Tibial artery (tissue), 4 donors: ENCODE measurements at regions not wholly inside any gene's neighbourhood (a gene's known extent, or its start where the extent isn't known, plus 50 kb on each side); places are given as distances from the start of the nearest gene placed in this dataset.

ENCODE experiments used
- DNase-seq, 2 donors: peaks; one replicate each; pipeline ENCODE4 v3.0.0-alpha.2; 2019
- H3K27ac ChIP-seq, 2 donors: fragments of 200-600 bp; sonication (generic) in 1 of 2; 1 replicate in 1 of 2; 2 replicates in 1 of 2; pipeline ENCODE4 v1.5.1; 2018 to 2019; ENCODE audit warnings: mild to moderate bottlenecking in 1 of 2
- H3K27me3 ChIP-seq, 2 donors: fragments of 200-600 bp; sonication (generic) in 1 of 2; one replicate each; pipeline versions ENCODE4 v1.5.1 to v1.6.0; 2016 to 2019
- H3K36me3 ChIP-seq, 3 donors: fragments of 200-600 bp; sonication (generic) in 2 of 3; one replicate each; pipeline ENCODE4 v1.5.1; 2016 to 2019; ENCODE audit warnings: mild to moderate bottlenecking in 2 of 3
- H3K4me1 ChIP-seq, 4 donors: fragments of 200-600 bp; sonication (generic) in 2 of 4; 1 replicate in 3 of 4; 2 replicates in 1 of 4; pipeline ENCODE4 v1.5.1; 2016 to 2019
- H3K4me3 ChIP-seq, 2 donors: fragments of 200-600 bp; sonication (generic) in 1 of 2; 1 replicate in 1 of 2; 2 replicates in 1 of 2; pipeline ENCODE4 v1.5.1; 2018 to 2019; ENCODE audit warnings: mild to moderate bottlenecking in 2 of 2
- H3K9me3 ChIP-seq, 3 donors: fragments of 200-600 bp; sonication (generic) in 1 of 3; one replicate each; pipeline ENCODE4 v1.5.1; 2016 to 2019
- intact Hi-C: fragments of 100-400 bp; cut with DNase I; formaldehyde crosslinking; loops from one replicate; pipeline ENCODE4 v1.15.0; 2023; ENCODE audit warnings: low total_unique reads
- TF ChIP-seq, protein P1 (sequence below), 2 experiments: fragments of 200-600 bp in 1 of 2; fragments of 450-650 bp in 1 of 2; IDR thresholded peaks; one replicate each; pipeline ENCODE4 v1.5.1; 2017 to 2019; ENCODE audit warnings: antibody characterized with exemption in 2 of 2, mild to moderate bottlenecking in 1 of 2, moderate library complexity in 1 of 2

DNA sequence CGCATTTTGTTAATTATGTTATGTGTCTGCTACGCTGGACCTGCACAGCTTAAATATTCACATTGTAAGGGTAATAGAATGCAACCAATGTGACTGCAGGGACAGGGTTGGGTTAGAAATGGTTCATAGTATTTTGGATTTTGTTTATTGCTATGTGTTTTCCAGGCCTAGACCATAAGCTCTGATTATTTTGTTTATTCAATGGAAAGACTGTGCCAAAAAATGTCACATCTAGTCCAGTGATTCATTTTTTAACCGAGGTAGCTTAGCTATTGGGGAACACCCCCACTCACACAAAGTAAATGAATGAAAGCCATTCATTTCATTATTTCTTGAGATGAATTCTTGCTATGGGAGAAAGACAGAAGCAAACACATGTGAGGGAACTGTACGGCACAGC lies 516.5 kb upstream of the ANKRD30A start:
- no peak for DNase-seq
- no peak overlapping the region for H3K27ac ChIP-seq
- no peaks in the 10 kb centered on the region for H3K27me3 ChIP-seq
- TF ChIP-seq, protein P1, sequence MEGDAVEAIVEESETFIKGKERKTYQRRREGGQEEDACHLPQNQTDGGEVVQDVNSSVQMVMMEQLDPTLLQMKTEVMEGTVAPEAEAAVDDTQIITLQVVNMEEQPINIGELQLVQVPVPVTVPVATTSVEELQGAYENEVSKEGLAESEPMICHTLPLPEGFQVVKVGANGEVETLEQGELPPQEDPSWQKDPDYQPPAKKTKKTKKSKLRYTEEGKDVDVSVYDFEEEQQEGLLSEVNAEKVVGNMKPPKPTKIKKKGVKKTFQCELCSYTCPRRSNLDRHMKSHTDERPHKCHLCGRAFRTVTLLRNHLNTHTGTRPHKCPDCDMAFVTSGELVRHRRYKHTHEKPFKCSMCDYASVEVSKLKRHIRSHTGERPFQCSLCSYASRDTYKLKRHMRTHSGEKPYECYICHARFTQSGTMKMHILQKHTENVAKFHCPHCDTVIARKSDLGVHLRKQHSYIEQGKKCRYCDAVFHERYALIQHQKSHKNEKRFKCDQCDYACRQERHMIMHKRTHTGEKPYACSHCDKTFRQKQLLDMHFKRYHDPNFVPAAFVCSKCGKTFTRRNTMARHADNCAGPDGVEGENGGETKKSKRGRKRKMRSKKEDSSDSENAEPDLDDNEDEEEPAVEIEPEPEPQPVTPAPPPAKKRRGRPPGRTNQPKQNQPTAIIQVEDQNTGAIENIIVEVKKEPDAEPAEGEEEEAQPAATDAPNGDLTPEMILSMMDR (IDR thresholded peaks at IDR 0.05), result no peak
- no peak overlapping the region for H3K4me3 ChIP-seq
- intact Hi-C loops, result no loop called here
- no peaks in the 10 kb centered on the region for H3K36me3 ChIP-seq
- H3K4me1 ChIP-seq, result no peaks in the 10 kb centered on the region
- H3K9me3 ChIP-seq, result no peaks in the 10 kb centered on the region

DNA sequence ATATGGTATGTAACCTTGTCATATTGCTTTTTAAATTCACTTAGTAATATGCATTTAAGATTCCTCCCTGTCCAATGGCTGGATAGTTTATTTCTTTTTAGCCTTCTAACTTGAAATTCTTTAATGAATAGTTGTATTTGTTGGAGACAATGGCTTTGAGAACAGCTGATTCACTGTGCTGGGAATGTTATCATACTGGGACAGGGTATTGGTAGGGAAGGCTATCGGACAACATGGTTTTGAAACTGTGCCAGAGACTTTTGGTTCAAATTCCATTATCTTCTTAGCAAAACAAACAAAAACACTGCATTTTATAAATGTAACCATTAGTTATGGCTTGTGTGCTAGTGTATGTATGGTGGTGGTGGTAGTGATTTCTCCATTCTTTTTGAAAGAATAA lies 517.1 kb upstream of the ANKRD30A start:
- Histone ChIP-seq H3K27ac (no peak overlapping the region), H3K4me1 (no peaks in the 10 kb centered on the region), H3K36me3 (no peaks in the 10 kb centered on the region), H3K27me3 (no peaks in the 10 kb centered on the region), H3K4me3 (no peak overlapping the region), H3K9me3 (no peaks in the 10 kb centered on the region)
- intact Hi-C loops, result no loop called here
- TF ChIP-seq, protein P1 (IDR thresholded peaks at IDR 0.05), result no peak
- DNase-seq, result no peak

DNA sequence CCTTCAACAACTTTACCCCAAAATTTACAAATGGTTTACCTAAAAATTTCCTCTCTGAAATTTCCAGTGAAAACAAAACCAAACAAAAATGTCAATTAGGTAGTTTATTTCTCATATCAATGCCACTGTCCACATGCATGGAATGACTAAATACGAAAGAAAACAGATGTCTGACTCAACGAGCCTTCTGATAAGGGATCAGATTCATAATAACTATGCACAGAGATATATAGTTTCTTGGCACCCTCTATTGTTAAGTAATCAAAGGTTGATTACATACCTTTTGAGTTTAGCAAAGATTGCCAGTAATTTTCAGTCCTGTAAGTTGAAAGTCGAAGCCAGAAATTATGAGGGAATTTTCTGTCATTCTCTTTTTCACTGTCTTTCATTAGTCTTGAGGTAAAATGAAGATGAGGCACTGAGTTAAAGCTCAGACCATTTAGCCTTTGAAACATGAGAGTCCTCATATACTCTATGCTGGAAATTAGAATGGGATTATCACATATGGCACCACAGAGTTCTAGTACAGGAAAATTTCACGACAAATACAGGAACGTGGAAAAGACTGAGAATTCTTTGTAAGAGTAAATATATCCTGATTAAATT lies 519.1 kb upstream of the ANKRD30A start:
- TF ChIP-seq, protein P1 (IDR thresholded peaks at IDR 0.05), result no peak
- Histone ChIP-seq H3K4me3 (no peak overlapping the region), H3K4me1 (peaks cover 0 to 4% (median 0%) of the 10 kb centered on the region in 4 donors), H3K27me3 (no peaks in the 10 kb centered on the region), H3K9me3 (no peaks in the 10 kb centered on the region), H3K27ac (no peak overlapping the region), H3K36me3 (no peaks in the 10 kb centered on the region)
- no peak for DNase-seq
- intact Hi-C loops, result no loop called here

DNA sequence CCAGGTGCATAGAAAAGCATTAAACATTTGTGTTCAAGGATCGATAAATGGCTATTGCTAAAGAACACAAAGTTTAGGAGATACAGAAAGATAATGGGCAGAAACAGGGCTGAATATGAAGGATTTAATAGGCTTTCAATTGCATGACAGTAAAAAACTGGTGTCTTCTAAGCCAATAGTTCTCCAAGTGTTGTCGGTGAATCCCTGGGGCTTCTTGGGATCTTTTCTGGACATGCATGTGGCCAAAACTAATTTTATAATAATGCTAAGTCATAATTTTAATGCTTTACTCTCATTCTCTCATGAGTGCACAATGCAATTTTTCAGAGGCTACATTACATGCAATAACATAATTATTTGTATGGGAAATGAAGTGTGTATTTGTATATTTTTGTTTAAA lies 521.1 kb upstream of the ANKRD30A start:
- TF ChIP-seq, protein P1 (IDR thresholded peaks at IDR 0.05), result no peak
- Histone ChIP-seq H3K9me3 (no peaks in the 10 kb centered on the region), H3K27ac (no peak overlapping the region), H3K27me3 (no peaks in the 10 kb centered on the region), H3K36me3 (no peaks in the 10 kb centered on the region), H3K4me3 (no peak overlapping the region), H3K4me1 (peaks cover 0 to 4% (median 0%) of the 10 kb centered on the region in 4 donors)
- intact Hi-C loops, result no loop called here
- DNase-seq, result no peak

DNA sequence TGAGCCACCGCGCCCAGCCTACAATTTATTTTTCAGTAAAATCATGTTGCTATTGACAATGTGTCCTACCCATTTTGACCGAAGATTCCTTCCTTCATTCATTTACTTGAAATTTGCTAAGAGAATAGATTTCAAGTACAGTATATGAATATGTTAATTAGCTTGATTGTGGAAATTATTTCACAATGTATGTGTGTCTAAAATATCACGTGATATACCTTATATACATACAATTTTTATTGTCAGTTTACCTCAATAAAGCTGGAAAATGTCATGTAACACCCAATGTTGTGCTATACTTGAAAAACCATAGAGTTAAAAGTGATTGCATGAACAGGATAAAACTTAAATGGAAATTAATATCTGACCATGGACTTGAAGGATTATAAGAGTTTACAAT lies 521.7 kb upstream of the ANKRD30A start:
- H3K27ac ChIP-seq, result no peak overlapping the region
- TF ChIP-seq, protein P1 (IDR thresholded peaks at IDR 0.05), result no peak
- intact Hi-C loops, result no loop called here
- peaks cover 0 to 4% (median 0%) of the 10 kb centered on the region in 4 donors for H3K4me1 ChIP-seq
- H3K4me3 ChIP-seq, result no peak overlapping the region
- no peaks in the 10 kb centered on the region for H3K9me3 ChIP-seq
- no peaks in the 10 kb centered on the region for H3K36me3 ChIP-seq
- DNase-seq, result no peak
- no peaks in the 10 kb centered on the region for H3K27me3 ChIP-seq

DNA sequence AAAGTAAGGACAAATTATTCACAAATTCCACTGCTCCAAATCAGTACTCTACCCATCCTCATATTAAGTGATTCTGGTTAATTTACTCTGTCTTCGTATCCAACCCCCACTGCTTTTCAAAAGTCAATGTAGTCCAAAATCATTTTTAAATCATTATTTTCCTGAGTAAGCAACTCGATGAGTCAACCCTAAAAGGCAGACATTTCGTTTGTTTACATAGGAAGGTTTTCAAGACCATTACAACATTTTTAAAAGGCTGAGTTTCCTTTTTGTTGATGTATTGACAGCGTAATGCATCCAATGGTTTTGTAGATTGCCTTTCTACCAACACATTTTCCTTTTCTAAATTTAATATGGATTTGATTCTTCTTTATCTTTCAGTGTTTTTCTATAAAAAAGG lies 523.0 kb upstream of the ANKRD30A start:
- TF ChIP-seq, protein P1 (IDR thresholded peaks at IDR 0.05), result no peak
- H3K9me3 ChIP-seq, result no peaks in the 10 kb centered on the region
- peaks cover 0 to 4% (median 0%) of the 10 kb centered on the region in 4 donors for H3K4me1 ChIP-seq
- intact Hi-C loops, result no loop called here
- no peak for DNase-seq
- no peak overlapping the region for H3K4me3 ChIP-seq
- H3K27me3 ChIP-seq, result no peaks in the 10 kb centered on the region
- no peaks in the 10 kb centered on the region for H3K36me3 ChIP-seq
- H3K27ac ChIP-seq, result no peak overlapping the region
